ENCODE measurements at regions not wholly inside any gene's neighbourhood (a gene's known extent, or its start where the extent isn't known, plus 50 kb on each side); places are given as distances from the start of the nearest gene placed in this dataset.

DNA sequence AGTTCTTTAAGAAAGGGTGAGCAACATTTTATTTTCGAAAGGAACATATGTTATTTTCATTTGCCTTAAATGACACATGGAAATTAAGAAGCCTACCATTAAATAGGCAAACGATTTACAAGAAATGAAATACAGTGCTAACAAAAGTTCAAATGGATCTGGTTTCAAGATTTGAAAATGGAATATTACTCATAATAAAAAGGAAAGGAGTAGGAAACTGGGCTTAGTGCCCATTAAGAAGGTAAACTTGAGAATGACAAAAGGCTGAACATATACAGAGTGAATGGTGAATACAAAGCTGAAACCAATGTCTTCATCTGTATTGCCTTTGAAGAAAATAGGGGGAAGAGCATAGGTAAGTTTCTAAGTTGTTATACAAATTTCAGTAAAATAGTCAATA lies 974.2 kb upstream of the C9orf72 start:
- no peak overlapping the region for H2BK120ac ChIP-seq (ENCODE audit: insufficient read depth, low read length, poor library complexity)
- H3K79me2 ChIP-seq (ENCODE audit: control insufficient read depth, insufficient read depth, low read length, poor library complexity), result no peaks in the 10 kb centered on the region
- no peak for DNase-seq
- H3K9me3 ChIP-seq (ENCODE audit: insufficient read depth, low read depth, low read length), result no peaks in the 10 kb centered on the region
- H3K4me2 ChIP-seq (ENCODE audit: low read length), result no peak overlapping the region
- no peak overlapping the region for H4K91ac ChIP-seq (ENCODE audit: low read depth, low read length)
- no peak overlapping the region for H3K14ac ChIP-seq (ENCODE audit: low read length)
- H4K12ac ChIP-seq (ENCODE audit: low read depth, low read length), result no peak overlapping the region
- no peak overlapping the region for H2AK5ac ChIP-seq (ENCODE audit: low read length)
- WGBS (ENCODE audit: extremely low coverage, insufficient coverage, insufficient read length), result no CpG with 5 or more reads among the region's 2 CpGs
- no peak overlapping the region for H2BK12ac ChIP-seq (ENCODE audit: low read length)
- no peak overlapping the region for H2BK5ac ChIP-seq (ENCODE audit: low read depth, low read length, poor library complexity)
- no peaks in the 10 kb centered on the region for H3K27me3 ChIP-seq (ENCODE audit: insufficient read depth, low read length)
- no peak overlapping the region for H3K27ac ChIP-seq (ENCODE audit: low read depth, low read length)
- H3K18ac ChIP-seq (ENCODE audit: low read length), result no peak overlapping the region
- H3K4ac ChIP-seq (ENCODE audit: low read depth, low read length), result no peak overlapping the region
- no peak overlapping the region for H3K9ac ChIP-seq (ENCODE audit: low read length)
- no peak overlapping the region for H3K23ac ChIP-seq (ENCODE audit: low read length)
- no peaks in the 10 kb centered on the region for H3K79me1 ChIP-seq (ENCODE audit: low read length)
- no peak overlapping the region for H4K8ac ChIP-seq (ENCODE audit: low read depth, low read length)
- H3K4me3 ChIP-seq (ENCODE audit: low read depth, low read length), result no peak overlapping the region
- H3K4me1 ChIP-seq (ENCODE audit: control insufficient read depth in 1 of 2, insufficient read depth in 2 of 2, low read length in 2 of 2), result no peaks in the 10 kb centered on the region
- no peaks in the 10 kb centered on the region for H3K36me3 ChIP-seq (ENCODE audit: control insufficient read depth in 1 of 2, insufficient read depth in 2 of 2, low read length in 2 of 2)
- H2AFZ ChIP-seq (ENCODE audit: insufficient read depth, low read length, poor library complexity), result no peak overlapping the region

DNA sequence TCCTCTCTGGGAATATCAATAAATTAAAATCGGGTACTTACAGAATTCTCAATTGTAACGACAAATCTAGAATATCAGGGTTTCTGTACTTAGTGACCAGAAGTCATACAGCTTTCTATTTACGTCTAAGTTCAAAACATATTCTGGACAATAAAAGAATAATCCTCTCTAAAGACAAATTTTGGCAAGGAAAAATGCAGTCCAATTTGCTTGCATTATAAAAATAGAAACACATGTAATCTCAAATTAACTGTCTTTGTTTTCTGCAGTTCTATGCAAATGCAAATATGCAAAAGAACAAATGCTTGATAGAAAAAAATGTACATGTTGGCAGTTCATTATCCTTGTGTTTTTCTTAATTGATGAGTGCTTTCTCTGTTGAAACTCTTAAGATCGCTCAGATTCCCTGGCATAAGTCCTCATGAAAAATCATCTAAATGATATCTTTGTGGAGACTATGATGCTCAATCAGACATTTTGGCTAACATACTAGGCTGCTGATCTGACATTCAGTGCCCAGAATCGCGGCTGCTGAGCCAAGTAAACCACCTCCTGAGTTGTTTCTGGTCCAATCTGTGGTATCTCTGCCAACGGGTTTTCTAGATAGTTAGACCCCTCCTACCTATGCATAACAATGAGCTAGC lies 990.1 kb upstream of the C9orf72 start:
- H2BK120ac ChIP-seq (ENCODE audit: insufficient read depth, low read length, poor library complexity), result no peak overlapping the region
- no peak overlapping the region for H4K12ac ChIP-seq (ENCODE audit: low read depth, low read length)
- no peaks in the 10 kb centered on the region for H3K9me3 ChIP-seq (ENCODE audit: insufficient read depth, low read depth, low read length)
- DNase-seq, result no peak
- H3K4me3 ChIP-seq (ENCODE audit: low read depth, low read length), result no peak overlapping the region
- no peak overlapping the region for H3K27ac ChIP-seq (ENCODE audit: low read depth, low read length)
- H3K9ac ChIP-seq (ENCODE audit: low read length), result no peak overlapping the region
- no peak overlapping the region for H2AFZ ChIP-seq (ENCODE audit: insufficient read depth, low read length, poor library complexity)
- H3K36me3 ChIP-seq (ENCODE audit: control insufficient read depth in 1 of 2, insufficient read depth in 2 of 2, low read length in 2 of 2), result no peaks in the 10 kb centered on the region
- H3K14ac ChIP-seq (ENCODE audit: low read length), result no peak overlapping the region
- H3K79me1 ChIP-seq (ENCODE audit: low read length), result no peaks in the 10 kb centered on the region
- no peak overlapping the region for H2BK5ac ChIP-seq (ENCODE audit: low read depth, low read length, poor library complexity)
- no peak overlapping the region for H3K4ac ChIP-seq (ENCODE audit: low read depth, low read length)
- H3K4me1 ChIP-seq (ENCODE audit: control insufficient read depth in 1 of 2, insufficient read depth in 2 of 2, low read length in 2 of 2), result no peaks in the 10 kb centered on the region
- no CpG with 5 or more reads among the region's 7 CpGs for WGBS (ENCODE audit: extremely low coverage, insufficient coverage, insufficient read length)
- H3K79me2 ChIP-seq (ENCODE audit: control insufficient read depth, insufficient read depth, low read length, poor library complexity), result no peaks in the 10 kb centered on the region
- no peak overlapping the region for H3K4me2 ChIP-seq (ENCODE audit: low read length)
- H3K27me3 ChIP-seq (ENCODE audit: insufficient read depth, low read length), result no peaks in the 10 kb centered on the region
- no peak overlapping the region for H4K8ac ChIP-seq (ENCODE audit: low read depth, low read length)
- H2AK5ac ChIP-seq (ENCODE audit: low read length), result no peak overlapping the region
- H3K18ac ChIP-seq (ENCODE audit: low read length), result no peak overlapping the region
- H4K91ac ChIP-seq (ENCODE audit: low read depth, low read length), result no peak overlapping the region
- no peak overlapping the region for H3K23ac ChIP-seq (ENCODE audit: low read length)
- H2BK12ac ChIP-seq (ENCODE audit: low read length), result no peak overlapping the region

DNA sequence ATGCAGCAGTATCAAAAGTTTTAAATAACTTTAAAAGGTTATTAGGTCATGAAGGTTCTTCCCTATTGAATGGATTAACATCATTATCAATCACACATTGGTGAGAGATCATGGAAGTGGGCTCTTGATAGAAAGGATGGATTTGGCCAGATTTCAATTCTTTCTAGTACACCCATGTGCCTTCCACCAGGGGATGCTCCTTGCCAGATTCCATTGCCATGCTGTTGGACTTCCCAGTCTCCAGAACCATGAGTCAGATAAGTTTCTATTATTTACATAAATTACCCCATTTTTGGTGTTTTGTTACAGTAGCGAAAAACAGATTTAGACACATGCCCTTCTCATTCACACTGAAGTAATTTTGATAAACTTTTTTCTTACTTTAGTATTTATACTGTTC lies 1010.6 kb upstream of the C9orf72 start:
- Histone ChIP-seq H3K4me1 (ENCODE audit: control insufficient read depth in 1 of 2, insufficient read depth in 2 of 2, low read length in 2 of 2) (no peaks in the 10 kb centered on the region), H2BK12ac (ENCODE audit: low read length) (no peak overlapping the region), H3K4me2 (ENCODE audit: low read length) (no peak overlapping the region)

DNA sequence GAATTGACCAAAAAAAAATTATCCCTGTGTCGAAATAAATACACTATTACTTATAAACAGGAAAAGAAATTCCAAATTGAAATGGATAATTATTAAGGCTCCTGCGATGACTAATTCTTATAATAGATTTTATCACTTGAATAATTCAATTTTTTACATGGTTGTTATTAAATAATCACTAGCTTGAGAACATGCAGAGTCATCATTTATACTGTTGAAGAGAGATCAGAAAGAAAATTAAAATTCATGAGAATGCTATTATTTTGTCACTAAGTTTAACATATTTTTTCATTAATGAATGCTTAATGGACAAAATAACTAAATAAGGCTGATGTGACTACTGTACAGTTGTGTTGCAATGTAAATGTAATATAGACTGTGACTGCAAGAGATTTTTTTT lies 1011.3 kb upstream of the C9orf72 start:
- Histone ChIP-seq H3K27me3 (ENCODE audit: insufficient read depth, low read length) (no peaks in the 10 kb centered on the region), H2BK5ac (ENCODE audit: low read depth, low read length, poor library complexity) (no peak overlapping the region), H4K8ac (ENCODE audit: low read depth, low read length) (no peak overlapping the region), H3K4me2 (ENCODE audit: low read length) (no peak overlapping the region), H3K18ac (ENCODE audit: low read length) (no peak overlapping the region), H3K23ac (ENCODE audit: low read length) (no peak overlapping the region), H3K4me1 (ENCODE audit: control insufficient read depth in 1 of 2, insufficient read depth in 2 of 2, low read length in 2 of 2) (no peaks in the 10 kb centered on the region), H3K4ac (ENCODE audit: low read depth, low read length) (no peak overlapping the region), H3K36me3 (ENCODE audit: control insufficient read depth in 1 of 2, insufficient read depth in 2 of 2, low read length in 2 of 2) (no peaks in the 10 kb centered on the region), H3K27ac (ENCODE audit: low read depth, low read length) (no peak overlapping the region), H2AFZ (ENCODE audit: insufficient read depth, low read length, poor library complexity) (no peak overlapping the region), H3K4me3 (ENCODE audit: low read depth, low read length) (no peak overlapping the region), H3K79me2 (ENCODE audit: control insufficient read depth, insufficient read depth, low read length, poor library complexity) (no peaks in the 10 kb centered on the region), H3K9me3 (ENCODE audit: insufficient read depth, low read depth, low read length) (no peaks in the 10 kb centered on the region), H4K12ac (ENCODE audit: low read depth, low read length) (no peak overlapping the region), H3K9ac (ENCODE audit: low read length) (no peak overlapping the region), H3K79me1 (ENCODE audit: low read length) (no peaks in the 10 kb centered on the region), H2BK120ac (ENCODE audit: insufficient read depth, low read length, poor library complexity) (no peak overlapping the region), H3K14ac (ENCODE audit: low read length) (no peak overlapping the region), H2BK12ac (ENCODE audit: low read length) (no peak overlapping the region), H4K91ac (ENCODE audit: low read depth, low read length) (no peak overlapping the region), H2AK5ac (ENCODE audit: low read length) (no peak overlapping the region)
- no peak for DNase-seq
- no CpG with 5 or more reads among the region's 2 CpGs for WGBS (ENCODE audit: extremely low coverage, insufficient coverage, insufficient read length)

More for the DNA sequence above, 1010.6 kb upstream of the C9orf72 start:
- H3K27me3 ChIP-seq (ENCODE audit: insufficient read depth, low read length), result no peaks in the 10 kb centered on the region
- H3K14ac ChIP-seq (ENCODE audit: low read length), result no peak overlapping the region
- H3K4ac ChIP-seq (ENCODE audit: low read depth, low read length), result no peak overlapping the region
- no peak overlapping the region for H4K12ac ChIP-seq (ENCODE audit: low read depth, low read length)
- H3K9me3 ChIP-seq (ENCODE audit: insufficient read depth, low read depth, low read length), result no peaks in the 10 kb centered on the region
- no peak overlapping the region for H2AK5ac ChIP-seq (ENCODE audit: low read length)
- no peak overlapping the region for H2BK120ac ChIP-seq (ENCODE audit: insufficient read depth, low read length, poor library complexity)
- H3K18ac ChIP-seq (ENCODE audit: low read length), result no peak overlapping the region
- H4K8ac ChIP-seq (ENCODE audit: low read depth, low read length), result no peak overlapping the region
- H3K36me3 ChIP-seq (ENCODE audit: control insufficient read depth in 1 of 2, insufficient read depth in 2 of 2, low read length in 2 of 2), result no peaks in the 10 kb centered on the region
- no peak overlapping the region for H3K23ac ChIP-seq (ENCODE audit: low read length)
- no CpG with 5 or more reads among the region's 1 CpG for WGBS (ENCODE audit: extremely low coverage, insufficient coverage, insufficient read length)
- no peak overlapping the region for H2AFZ ChIP-seq (ENCODE audit: insufficient read depth, low read length, poor library complexity)
- no peak overlapping the region for H4K91ac ChIP-seq (ENCODE audit: low read depth, low read length)
- H3K79me2 ChIP-seq (ENCODE audit: control insufficient read depth, insufficient read depth, low read length, poor library complexity), result no peaks in the 10 kb centered on the region
- no peak overlapping the region for H2BK5ac ChIP-seq (ENCODE audit: low read depth, low read length, poor library complexity)
- no peak for DNase-seq
- no peaks in the 10 kb centered on the region for H3K79me1 ChIP-seq (ENCODE audit: low read length)
- no peak overlapping the region for H3K9ac ChIP-seq (ENCODE audit: low read length)
- H3K27ac ChIP-seq (ENCODE audit: low read depth, low read length), result no peak overlapping the region
- H3K4me3 ChIP-seq (ENCODE audit: low read depth, low read length), result no peak overlapping the region
